ENCODE measurements at regions not wholly inside any gene's neighbourhood (a gene's known extent, or its start where the extent isn't known, plus 50 kb on each side); places are given as distances from the start of the nearest gene placed in this dataset.
"Not testable (repeated sequence)": the region's sequence is repeated elsewhere in the genome, so short reads cannot be mapped to it uniquely, and the experiment has no call there.

DNA sequence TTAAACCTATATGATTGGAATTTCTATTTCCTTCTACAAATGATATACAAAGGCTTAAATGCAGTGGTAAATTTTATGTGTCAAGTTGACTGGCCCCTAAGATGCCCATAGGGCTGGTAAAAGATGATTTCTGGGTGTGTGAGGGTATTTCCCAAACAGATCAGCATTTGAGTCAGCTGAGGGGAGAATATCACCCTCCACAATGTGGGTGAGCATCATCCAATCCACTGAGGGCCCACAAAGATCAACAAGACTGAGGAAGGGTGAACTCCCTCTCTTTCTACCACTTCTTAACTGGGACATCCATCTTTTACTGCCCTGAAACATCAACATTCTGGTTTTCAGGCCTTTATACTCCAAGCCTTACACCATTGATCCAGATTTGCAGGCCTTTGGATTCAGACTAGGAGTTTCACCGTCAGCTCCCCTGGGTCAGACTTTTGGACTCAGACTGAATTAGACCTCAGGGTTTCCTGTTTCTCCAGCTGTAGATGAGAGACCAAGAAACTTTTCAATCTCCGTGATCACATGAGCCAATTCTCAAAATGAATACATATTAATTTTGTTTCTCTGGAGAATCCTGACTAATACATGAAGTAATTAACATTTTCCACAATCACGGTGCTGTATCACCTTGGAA, 1020.7 kb upstream of the SLIT2 start:
- DNase-seq (ENCODE audit: low read depth): no peak

DNA sequence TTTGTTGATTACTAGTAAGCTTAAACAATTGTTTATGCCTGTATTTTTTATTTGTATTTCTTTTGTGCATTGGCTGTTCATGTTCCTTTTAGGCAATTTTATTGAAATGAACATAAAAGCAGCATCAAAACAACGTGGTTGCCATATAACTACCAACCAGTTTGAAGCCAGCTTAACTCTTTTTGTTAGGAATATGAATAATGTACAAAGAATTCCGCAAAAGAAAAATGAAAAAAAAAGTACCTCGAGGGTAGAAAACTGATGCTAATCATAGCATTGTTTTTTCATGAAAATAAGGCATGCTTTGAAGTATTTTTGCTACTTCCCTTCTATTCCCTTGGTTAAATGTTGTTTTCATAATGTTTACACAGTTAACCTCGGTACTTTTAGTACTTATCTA, 1024.0 kb upstream of the SLIT2 start:
- DNase-seq (ENCODE audit: low read depth): peak; percentile 52

DNA sequence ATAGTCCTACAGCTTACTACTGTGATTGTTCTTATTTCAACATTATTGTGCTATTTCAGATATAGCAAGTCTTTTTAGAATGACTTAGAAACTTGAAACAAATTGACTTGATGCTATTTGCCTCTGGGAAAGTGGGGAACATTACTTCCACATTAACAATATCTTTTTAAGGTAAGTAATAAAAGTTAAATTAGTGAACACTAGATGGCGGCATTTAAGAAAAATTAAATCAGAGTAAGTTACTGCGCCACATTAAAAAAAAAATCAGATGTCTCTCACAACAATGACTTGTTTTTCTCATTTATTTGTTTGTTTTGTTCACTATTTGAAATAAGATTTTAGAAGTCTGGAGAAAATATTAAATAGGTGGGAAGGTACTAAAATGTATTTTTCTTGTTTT, 1026.9 kb upstream of the SLIT2 start:
- peak; percentile 26 for DNase-seq (ENCODE audit: low read depth)

DNA sequence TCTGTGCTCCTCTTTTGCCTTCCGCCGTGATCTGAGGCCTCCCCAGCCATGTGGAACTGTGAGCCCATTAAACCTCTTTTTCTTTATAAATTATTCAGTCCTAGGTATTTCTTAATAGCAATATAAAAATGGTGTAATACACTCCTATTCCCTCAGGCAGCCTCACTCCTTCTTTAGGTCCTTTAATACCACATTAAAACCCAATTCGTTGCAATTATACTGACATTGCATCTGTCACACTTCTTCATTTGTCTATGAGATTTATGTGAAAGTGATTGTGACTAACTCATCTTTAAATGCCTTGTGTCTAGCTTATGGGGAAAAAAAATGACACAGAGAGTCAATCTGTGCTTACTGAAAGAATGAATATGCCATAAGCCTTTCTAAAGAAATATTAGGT, 1035.2 kb upstream of the SLIT2 start:
- no peak for DNase-seq (ENCODE audit: low read depth)

DNA sequence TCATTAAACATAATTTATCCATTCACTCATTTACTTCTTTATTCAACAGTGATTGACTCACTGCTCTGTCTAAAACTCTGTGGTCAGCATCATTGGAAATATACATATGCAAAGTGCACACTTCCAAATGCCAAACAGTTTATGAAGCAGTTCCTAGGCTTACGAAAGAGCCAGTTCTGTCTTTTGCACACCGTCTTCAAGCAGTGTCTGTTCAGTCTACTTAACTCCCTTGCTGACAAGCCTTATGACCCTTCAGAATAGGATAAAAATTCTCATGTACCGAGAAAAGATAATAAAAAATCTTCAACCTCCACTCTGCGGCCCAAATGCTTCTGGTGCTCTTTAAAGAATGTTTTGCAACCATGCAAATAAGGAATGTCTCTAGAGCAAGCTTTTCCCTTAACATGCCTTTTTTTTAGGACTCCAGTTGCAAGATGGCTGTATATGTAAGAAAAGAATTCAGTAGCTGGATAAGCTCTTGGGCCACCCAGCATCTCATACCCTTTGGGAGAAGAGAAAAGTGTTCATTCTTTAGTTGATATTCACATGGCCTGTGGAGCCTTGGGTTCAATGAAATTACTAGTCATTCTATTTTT, 1037.0 kb upstream of the SLIT2 start:
- peak; percentile 6 for DNase-seq (ENCODE audit: low read depth)

DNA sequence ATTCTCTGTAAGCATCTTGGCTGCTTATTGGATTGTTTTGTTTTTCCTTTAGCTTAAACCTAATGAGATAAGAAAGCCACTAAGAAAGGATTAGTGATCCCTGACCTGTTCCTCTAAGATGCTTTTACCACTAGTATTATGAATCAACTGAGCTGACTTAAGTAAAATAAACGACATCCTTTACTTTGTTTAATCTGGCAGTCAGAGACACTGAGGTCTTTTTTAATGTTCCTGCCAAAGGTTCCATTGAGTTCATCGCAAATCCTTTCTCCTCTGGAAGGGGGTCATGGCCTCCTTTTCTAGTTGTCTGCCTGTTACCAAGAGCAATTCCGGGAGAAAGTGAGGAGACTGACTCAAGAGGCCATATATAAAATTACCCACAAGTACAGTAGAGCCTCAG, 1038.3 kb upstream of the SLIT2 start:
- no peak for DNase-seq (ENCODE audit: low read depth)

DNA sequence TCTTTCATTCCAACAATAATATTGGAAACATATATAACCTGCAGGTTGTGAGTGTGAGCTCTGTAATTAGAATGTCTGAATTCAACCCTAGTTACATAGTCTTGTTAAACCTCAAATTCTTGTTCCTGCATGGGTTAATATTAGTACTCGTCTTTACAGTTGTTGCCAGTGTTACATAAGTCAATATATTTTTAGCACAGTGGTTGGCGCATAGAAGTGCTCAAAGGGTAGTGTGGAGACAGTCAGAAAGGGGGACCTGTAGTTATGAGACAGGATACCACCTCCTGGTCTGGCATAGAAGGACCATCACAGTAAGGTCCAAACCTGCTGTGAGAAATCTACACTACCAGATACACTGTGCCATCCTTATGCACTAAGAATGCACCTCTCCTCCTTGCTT, 1045.9 kb upstream of the SLIT2 start:
- no peak for DNase-seq (ENCODE audit: low read depth)

DNA sequence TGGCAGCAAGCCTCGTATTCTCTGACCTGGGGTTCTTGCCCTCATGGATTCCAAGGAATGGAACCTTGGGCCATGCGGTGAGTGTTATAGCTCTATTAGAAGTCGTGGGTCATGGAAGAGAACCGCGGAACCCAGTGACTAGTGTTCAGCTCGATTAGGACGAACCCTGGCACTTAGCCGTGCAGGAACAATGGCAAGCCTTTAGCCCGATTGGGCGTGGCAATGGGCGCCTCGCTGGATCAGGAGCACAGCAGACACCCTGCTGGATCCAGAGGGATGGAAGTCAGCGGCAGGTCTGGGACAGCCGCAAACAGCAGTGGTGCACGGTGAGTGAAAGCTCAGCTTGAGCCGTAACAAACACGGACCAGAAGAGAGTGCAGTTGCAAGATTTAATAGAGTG, 1053.9 kb upstream of the SLIT2 start:
- DNase-seq (ENCODE audit: low read depth): not testable (repeated sequence)

DNA sequence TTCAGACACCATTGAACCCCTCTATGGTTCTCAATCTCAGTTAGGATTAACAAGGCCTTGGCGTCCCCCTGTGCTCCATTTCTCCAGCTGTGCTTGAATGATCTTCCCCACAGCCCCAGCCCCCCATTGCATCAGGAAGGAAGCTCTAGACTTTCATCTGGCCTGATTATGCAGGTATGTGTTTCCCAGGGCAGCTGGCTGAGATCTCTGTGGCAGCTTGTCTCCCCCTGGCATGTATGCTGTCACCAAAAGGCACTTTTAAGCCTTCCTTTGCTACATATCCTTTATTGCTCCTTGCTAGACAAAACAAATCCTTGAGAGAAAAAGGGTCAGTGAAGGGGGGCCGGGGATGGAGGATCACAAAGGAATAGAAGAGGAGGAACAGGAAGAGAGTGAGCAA, 1056.0 kb upstream of the SLIT2 start:
- no peak for DNase-seq (ENCODE audit: low read depth)

DNA sequence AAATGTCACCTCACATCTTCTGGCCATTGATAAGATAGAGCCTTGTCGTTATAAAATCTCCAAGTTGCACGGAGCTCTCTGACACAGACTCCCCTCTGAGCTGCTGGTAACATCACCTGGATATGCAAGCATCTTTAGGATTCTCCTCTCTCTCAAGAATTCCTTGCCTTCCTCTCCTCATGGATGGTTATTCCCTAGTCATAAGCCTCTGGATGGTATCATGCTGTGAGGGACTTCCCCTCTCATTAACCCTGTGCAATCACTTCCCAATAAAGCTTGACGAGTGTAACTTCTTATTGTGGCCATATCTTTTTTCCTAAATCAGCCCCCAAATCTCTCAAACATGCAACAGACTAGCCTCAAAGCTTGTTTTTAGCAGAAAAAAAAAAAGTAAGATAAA, 1057.0 kb upstream of the SLIT2 start:
- DNase-seq (ENCODE audit: low read depth): no peak

DNA sequence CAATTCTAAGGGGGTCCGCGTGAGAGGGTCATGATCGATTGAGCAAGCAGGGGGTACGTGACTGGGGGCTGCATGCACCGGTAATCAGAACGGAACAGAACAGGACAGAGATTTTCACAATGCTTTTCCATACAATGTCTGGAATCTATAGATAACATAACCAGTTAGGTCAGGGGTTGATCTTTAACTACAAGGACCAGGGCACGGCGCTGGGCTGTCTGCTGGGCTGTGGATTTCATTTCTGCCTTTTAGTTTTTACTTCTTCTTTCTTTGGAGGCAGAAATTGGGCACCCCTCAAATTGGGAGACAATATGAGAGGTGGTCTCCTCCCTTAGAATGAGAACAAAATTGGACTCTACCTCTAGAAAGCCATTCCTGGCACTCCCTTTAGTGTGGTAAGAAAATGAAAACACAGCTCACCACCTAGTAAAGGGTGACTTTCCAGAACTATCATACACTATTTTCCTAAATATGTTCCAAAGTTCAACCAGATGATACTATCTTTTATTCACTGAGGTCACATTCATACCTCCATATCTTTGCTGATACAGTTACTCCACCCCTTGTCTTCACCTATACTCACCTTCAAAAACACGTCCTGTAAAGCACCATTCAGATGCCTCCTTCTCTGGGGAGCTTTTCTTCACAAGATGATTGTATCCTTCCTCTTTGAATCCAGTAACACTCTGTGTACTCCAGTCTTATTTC, 1058.3 kb upstream of the SLIT2 start:
- DNase-seq (ENCODE audit: low read depth): no peak

DNA sequence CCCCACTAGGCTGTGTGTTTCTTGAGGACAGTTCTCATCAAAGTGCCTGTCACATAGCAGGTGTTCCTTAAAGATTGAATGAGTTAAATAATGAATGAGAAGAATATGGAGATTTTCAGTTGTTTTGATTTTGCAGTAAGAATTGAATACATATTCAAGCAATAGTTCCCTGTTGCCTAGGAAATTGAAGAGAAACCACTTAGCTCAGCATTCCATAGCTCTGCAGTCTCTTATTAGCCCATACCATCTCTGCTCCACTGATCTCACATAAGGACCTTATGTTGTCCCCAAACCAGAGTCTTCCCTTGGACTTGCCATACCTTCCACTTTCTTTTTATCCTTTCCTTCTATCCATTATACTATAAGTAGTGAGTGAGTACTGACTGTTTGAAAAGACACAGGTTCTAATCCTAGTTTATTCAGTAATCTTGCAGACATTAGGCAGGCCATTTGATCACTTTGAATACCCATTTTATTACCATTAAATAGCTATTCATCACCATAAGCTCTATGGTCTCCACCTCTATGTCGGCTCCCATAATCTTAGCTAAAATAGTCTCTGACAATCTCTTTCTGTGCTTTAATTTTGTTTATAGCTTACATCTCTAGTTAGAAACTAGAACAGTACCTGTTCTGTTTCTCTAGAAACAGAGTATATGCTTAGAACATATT, 1059.6 kb upstream of the SLIT2 start:
- no peak for DNase-seq (ENCODE audit: low read depth)

DNA sequence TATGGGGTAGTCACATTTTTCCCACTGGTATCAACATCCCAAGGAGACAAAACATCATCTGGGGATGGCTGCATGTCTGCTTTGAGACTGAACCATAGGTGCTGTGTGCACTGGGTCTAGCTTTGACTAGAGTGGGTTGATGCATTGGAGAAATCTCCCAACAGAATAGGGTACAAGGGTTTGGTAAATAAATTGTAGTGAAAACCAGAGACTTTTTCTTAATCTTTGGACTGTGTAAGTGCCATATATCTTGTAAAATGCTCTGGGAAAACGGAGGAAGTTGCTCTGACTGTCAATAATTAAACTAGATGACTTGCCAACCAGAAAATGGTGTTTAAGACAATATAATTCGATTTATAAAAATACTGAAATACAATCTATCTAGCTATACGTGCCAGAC, 1064.0 kb upstream of the SLIT2 start:
- no peak for DNase-seq (ENCODE audit: low read depth)

DNA sequence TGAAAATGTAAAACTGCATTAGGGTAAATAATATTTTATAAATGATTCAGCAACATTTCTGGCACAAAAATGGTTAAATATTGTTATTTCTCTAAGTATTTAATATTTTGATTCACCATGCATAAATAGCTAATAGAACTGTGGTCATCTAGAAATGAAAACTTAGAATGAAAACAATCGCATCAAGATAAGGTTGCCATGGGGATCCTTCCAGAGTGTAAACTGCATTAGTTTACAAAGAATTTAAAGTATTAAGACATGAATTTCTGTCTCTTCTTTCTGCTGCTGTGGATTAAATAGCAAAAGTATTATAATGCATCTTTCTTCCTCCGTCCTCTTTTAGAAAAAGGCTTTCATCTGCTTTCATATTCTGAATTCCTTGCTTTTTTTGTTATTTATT, 1064.6 kb upstream of the SLIT2 start:
- DNase-seq (ENCODE audit: low read depth): no peak

DNA sequence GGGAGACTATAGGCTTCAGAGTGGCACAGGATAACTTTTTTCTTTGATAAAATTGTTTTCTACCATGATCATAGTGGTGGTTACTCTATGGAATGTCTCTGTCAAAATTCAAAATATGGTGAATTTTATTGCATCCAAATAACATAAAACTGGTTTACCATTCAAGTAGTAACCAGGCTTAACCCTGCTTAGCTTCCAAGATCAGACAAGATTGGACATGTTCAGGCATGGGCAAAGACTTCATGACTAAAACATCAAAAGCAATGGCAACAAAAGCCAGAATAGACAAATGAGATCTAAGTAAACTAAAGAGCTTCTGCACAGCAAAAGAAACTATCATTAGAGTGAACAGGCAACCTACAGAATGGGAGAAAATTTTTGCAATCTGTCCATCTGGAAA, 1070.1 kb upstream of the SLIT2 start:
- not testable (repeated sequence) for DNase-seq (ENCODE audit: low read depth)

DNA sequence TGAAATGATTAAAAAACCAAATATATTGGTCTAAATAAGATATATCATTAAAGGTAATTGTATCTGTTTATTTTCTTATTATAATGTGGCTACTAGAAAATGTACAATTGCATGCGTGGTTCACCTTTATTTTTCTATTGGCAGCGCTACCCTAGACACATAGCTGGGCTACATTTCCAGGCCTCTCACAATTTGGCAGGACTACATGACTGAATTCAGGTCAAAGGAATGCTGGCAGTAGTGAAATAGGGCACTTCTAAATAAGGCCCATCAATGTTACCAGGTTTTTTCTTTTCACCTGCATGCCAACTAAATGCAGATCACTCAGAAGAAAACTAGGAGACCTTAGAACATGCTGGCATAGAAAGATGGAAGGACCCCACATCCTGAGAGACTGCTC, 1072.9 kb upstream of the SLIT2 start:
- DNase-seq (ENCODE audit: low read depth): no peak

DNA sequence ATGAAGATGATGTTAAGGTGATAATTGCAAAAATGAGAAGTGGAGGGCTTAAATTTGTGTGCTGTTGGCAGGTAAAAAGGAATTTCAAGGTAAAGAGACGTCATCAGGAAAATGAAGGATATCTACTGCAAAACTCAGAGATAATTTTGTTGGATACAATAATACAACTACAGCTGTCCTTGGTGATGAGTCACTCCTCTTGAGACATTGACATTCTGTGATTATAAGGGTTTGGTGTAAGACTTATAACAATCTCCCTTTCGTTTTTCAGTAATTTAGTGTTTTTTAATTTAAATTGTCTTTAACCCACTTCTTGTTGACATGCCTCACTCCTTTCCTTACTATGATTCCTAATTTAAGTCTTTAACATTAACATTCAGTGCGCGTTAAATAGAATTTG, 1074.1 kb upstream of the SLIT2 start:
- DNase-seq (ENCODE audit: low read depth): no peak

DNA sequence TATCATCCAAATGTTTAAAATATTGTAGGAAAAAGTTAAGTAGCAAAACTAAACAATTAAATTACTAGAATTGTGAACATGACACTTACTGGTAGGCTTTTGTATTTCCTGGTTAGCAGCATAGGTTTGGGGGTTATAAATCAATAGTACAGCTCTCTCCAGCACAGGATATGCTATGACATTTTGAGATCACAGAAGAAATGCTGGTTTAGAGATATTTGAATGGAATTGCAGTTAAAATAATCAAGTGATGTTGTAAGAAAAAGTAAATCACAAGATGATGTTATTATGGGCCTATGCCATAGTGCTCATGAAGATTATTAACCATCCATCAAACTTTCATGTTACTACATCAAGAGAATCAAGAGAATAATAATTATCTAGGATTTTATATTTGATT, 1079.9 kb upstream of the SLIT2 start:
- DNase-seq (ENCODE audit: low read depth): no peak

DNA sequence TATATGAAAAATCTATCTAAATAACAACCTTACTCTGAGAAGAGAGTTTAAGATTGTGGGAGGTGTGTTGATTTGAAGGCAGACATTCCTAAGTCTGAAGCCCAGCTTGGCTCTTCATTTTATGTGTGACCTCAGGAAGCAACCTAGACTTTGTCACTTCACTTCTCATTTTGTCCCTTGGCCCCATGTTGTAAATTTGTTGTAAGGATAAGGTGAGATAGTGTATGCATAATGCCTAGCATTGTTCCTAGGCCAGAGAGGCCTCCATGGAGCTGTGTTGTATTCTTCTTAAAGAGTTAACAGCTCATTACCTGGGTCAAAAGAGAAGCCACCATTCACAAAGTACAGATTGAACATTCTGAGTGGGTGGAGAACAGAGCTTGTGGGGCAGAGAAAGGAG, 1084.4 kb upstream of the SLIT2 start:
- no peak for DNase-seq (ENCODE audit: low read depth)

DNA sequence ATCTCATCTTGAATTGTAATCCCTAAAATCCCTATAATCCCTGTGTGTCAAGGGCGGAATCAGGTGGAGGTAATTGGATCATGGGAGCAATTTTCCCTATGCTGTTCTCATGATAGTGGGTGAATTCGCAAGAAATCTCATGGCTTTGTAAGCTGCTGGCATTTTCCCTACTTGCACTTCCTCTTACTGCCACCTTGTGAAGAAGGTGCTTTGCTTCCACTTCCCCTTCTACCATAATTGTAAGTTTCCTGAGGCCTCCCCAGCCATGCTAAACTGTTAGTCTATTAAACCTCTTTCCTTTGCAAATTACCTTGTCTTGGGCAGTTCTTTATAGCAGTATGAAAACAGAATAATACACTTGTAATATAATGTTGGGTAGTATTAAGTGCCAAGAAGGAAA, 1087.4 kb upstream of the SLIT2 start:
- no peak for DNase-seq (ENCODE audit: low read depth)

DNA sequence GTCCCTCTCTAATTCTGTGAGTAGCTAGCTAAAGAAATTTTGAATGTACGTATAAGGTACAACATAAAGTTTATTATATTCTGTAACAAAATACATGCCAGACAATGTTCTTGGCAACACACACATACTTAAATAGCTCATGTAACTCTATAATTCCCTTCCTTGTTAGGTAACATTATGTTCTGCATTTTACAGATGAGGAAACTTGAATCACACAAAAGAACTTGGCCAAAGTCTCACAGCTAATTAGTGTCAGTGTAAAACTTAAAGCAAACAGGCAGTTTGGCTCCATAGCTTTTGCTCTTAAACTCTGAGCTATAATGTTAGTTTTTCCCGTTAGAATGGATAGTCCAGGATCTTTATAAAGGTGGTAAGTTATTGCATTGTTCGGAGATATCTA, 1091.8 kb upstream of the SLIT2 start:
- no peak for DNase-seq (ENCODE audit: low read depth)

DNA sequence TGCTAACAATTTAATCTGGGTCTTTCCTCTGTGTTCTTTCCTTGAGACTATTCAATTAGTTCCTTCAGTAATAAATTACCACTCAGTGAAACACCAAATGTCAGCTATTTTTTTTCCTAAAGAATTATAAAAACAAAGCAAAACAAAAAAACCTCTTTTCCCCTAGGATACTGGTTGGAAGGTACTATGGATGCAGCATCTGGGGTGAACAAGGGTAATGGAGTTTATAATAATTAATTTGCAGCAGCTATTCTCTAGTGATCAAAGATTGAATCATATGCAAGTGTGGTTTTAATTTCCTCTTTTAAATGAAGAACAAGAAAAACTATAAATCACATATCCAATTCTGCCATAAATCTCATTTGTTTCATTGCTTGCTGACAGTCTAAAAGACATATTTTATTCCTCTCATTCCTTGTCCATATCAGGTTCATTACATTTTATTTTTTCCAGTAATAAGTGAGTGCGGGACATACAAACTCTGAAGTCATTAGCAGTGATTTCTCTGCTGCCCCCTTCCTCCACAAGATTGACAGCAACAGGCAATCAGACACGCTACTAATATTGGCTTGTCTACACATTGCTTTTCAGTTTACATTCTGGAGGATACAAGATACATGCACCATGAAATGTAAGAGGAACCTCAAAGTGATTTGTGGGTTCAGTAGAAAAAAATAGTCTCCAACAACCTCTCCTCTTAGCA, 1093.4 kb upstream of the SLIT2 start:
- DNase-seq (ENCODE audit: low read depth): no peak

DNA sequence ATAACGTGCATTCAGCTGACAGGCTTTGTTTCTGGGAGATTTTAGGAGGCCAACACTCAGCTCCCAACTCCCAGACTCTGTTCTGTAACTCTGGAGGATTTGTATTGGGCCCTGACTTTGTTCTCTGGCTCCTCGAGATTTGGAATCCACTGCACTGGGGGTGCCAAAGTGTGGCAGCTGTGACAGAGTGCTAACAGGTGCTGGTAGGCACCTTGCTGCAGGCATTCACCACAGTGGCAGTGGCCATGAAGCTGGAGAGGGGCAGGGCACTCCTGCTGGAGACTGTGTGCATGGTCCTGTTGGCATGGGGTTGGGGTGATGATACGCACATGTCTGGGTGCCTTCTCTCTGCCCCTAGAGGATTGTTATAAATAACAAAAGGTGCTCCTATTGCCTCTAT, 1094.9 kb upstream of the SLIT2 start:
- DNase-seq (ENCODE audit: low read depth): no peak
